Mesendoderm (in vitro differentiated cells): ENCODE measurements at regions not wholly inside any gene's neighbourhood (a gene's known extent, or its start where the extent isn't known, plus 50 kb on each side); places are given as distances from the start of the nearest gene placed in this dataset.
"Not testable (repeated sequence)": the region's sequence is repeated elsewhere in the genome, so short reads cannot be mapped to it uniquely, and the experiment has no call there.

Source experiments
- DNase-seq: peaks from one replicate; pipeline ENCODE4 v3.0.0; 2013
- H2AK5ac ChIP-seq: 2 replicates; pipeline ENCODE4 v1.6.1; 2013; ENCODE audit warnings: low read length, inconsistent platforms
- H2BK120ac ChIP-seq: 2 replicates; pipeline ENCODE4 v1.6.1; 2013; ENCODE audit warnings: low read depth, mild to moderate bottlenecking, low read length, moderate library complexity, mixed read lengths
- H2BK15ac ChIP-seq: replicated peaks from 2 replicates; pipeline ENCODE4 v1.6.1; 2013; ENCODE audit warnings: low read depth, mild to moderate bottlenecking, moderate library complexity
- H2BK5ac ChIP-seq: 2 replicates; pipeline ENCODE4 v1.6.1; 2013; ENCODE audit warnings: low read length, inconsistent platforms
- H3K18ac ChIP-seq: 2 replicates; pipeline ENCODE4 v1.6.1; 2013; ENCODE audit warnings: mild to moderate bottlenecking, low read length, mixed read lengths
- H3K23ac ChIP-seq: one replicate; pipeline ENCODE4 v1.6.1; 2013; ENCODE audit warnings: low read length
- H3K27ac ChIP-seq: 2 replicates; pipeline ENCODE4 v1.5.1; 2013; ENCODE audit warnings: low read depth, mild to moderate bottlenecking, inconsistent platforms, low read length, moderate library complexity
- H3K27me3 ChIP-seq: 2 replicates; pipeline ENCODE4 v1.6.1; 2013; ENCODE audit warnings: low read length, control low read depth, mild to moderate bottlenecking, inconsistent platforms; ENCODE audit not compliant: insufficient read depth, poor library complexity
- H3K36me3 ChIP-seq: 2 replicates; pipeline ENCODE4 v1.6.1; 2013; ENCODE audit warnings: low read length, inconsistent platforms; ENCODE audit not compliant: control insufficient read depth, insufficient read depth
- H3K4ac ChIP-seq: one replicate; pipeline ENCODE4 v1.6.1; 2013; ENCODE audit warnings: low read depth, mild to moderate bottlenecking, low read length, moderate library complexity
- H3K4me1 ChIP-seq: 2 replicates; pipeline ENCODE4 v1.6.1; 2013; ENCODE audit warnings: low read depth, low read length, inconsistent platforms; ENCODE audit not compliant: control insufficient read depth
- H3K4me2 ChIP-seq: 2 replicates; pipeline ENCODE4 v1.6.1; 2013; ENCODE audit warnings: low read length
- H3K4me3 ChIP-seq: 2 replicates; pipeline ENCODE4 v1.5.1; 2013; ENCODE audit warnings: mild to moderate bottlenecking, low read length
- H3K56ac ChIP-seq: one replicate; pipeline ENCODE4 v1.6.1; 2013; ENCODE audit warnings: low read length
- H3K79me1 ChIP-seq: 2 replicates; pipeline ENCODE4 v1.6.1; 2013; ENCODE audit warnings: low read length, inconsistent platforms
- H3K79me2 ChIP-seq: 2 replicates; pipeline ENCODE4 v1.6.1; 2013; ENCODE audit warnings: mild to moderate bottlenecking, low read length; ENCODE audit not compliant: control insufficient read depth, insufficient read depth
- H3K9ac ChIP-seq: 2 replicates; pipeline ENCODE4 v1.6.1; 2013; ENCODE audit warnings: low read length, inconsistent platforms
- H4K5ac ChIP-seq: one replicate; pipeline ENCODE4 v1.6.1; 2013; ENCODE audit warnings: low read length
- H4K8ac ChIP-seq: one replicate; pipeline ENCODE4 v1.6.1; 2013; ENCODE audit warnings: low read depth, mild to moderate bottlenecking, control low read depth, low read length, moderate library complexity
- WGBS: extraction: QIAGEN DNeasy Blood & Tissue Kit; methylation state at CpG from one replicate; pipeline ENCODE4 v1.1.7; 2013; ENCODE audit warnings: low lambda C conversion rate, missing lambda C conversion rate; ENCODE audit not compliant: insufficient coverage; ENCODE audit errors: extremely low coverage; 5-methylcytosine and 5-hydroxymethylcytosine counted together

DNA sequence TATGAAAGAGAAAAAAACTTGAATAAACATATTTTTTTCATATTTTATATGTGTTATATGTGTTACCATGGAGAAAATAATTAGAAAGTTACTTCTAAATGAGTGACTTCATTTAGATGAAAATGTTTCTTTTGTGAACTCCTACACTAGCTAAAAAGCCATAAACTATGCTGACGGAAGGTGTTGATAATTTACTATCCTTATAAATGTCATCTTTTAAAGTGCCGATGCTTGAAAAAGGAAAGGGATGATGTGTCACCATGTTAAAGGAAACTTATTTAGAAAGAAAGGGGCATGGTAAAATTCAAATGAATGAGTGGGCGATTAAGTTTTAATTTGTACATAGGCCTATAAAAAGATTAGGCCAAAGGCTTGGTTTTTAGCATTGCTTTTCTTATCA is 133.8 kb downstream of the SPRY1 start:
- H3K79me1 ChIP-seq: no peaks in the 10 kb centered on the region
- no peak overlapping the region for H3K27ac ChIP-seq
- no peak overlapping the region for H2BK120ac ChIP-seq
- no peak overlapping the region for H2BK15ac ChIP-seq
- H3K36me3 ChIP-seq: no peaks in the 10 kb centered on the region
- no peak overlapping the region for H2AK5ac ChIP-seq
- no peak for DNase-seq
- no peak overlapping the region for H3K56ac ChIP-seq
- no peaks in the 10 kb centered on the region for H3K4me1 ChIP-seq
- no peak overlapping the region for H3K4ac ChIP-seq
- H3K18ac ChIP-seq: no peak overlapping the region
- no peak overlapping the region for H3K4me2 ChIP-seq
- no peaks in the 10 kb centered on the region for H3K27me3 ChIP-seq
- H3K79me2 ChIP-seq: no peaks in the 10 kb centered on the region
- no peak overlapping the region for H3K23ac ChIP-seq
- no peak overlapping the region for H3K9ac ChIP-seq
- no peak overlapping the region for H3K4me3 ChIP-seq
- no peak overlapping the region for H2BK5ac ChIP-seq
- H4K8ac ChIP-seq: no peak overlapping the region
- no peak overlapping the region for H4K5ac ChIP-seq
- 100% methylated on average over 1 of the region's 3 CpGs for WGBS

DNA sequence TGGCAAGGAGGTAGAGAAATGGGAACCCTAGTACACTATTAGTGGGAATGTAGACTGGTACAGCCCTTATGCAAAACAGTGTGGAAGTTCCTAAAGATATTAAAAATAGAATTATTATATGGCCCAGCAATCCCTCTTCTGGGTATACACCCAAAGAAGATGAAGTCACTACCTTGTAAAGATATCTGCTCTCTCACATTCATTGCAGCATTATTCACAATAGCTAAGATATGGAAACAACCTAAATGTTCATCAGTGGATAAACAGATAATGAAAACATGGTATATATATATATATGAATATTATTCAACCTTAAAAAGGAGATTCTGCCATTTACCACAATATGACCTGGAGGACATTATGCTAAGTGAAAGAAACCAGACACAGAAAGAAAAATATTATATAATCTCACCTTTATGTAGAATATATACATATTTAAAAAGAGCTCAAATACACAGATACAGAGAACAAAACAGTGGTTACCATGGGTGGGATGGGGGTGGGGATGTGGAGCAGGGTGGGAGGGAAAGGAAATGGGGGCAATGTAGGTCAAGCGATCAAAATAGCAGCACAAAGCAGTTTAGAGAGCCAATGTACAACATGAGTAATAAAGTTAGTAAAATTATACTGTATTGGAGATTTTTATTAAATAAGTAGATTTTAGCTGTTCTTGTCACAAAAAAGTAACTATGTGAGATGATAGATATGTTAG is 138.6 kb downstream of the SPRY1 start:
- Histone ChIP-seq H3K27me3 (no peaks in the 10 kb centered on the region), H3K36me3 (no peaks in the 10 kb centered on the region), H4K8ac (no peak overlapping the region), H3K4ac (no peak overlapping the region), H3K18ac (no peak overlapping the region), H3K23ac (no peak overlapping the region), H3K27ac (no peak overlapping the region), H3K9ac (no peak overlapping the region), H3K4me3 (no peak overlapping the region), H3K4me2 (no peak overlapping the region), H4K5ac (no peak overlapping the region), H2BK15ac (no peak overlapping the region), H3K79me1 (no peaks in the 10 kb centered on the region), H2AK5ac (no peak overlapping the region), H2BK120ac (no peak overlapping the region), H3K4me1 (no peaks in the 10 kb centered on the region), H3K79me2 (no peaks in the 10 kb centered on the region), H3K56ac (no peak overlapping the region), H2BK5ac (no peak overlapping the region)
- WGBS: no CpG with 5 or more reads among the region's 1 CpG
- DNase-seq: no peak

DNA sequence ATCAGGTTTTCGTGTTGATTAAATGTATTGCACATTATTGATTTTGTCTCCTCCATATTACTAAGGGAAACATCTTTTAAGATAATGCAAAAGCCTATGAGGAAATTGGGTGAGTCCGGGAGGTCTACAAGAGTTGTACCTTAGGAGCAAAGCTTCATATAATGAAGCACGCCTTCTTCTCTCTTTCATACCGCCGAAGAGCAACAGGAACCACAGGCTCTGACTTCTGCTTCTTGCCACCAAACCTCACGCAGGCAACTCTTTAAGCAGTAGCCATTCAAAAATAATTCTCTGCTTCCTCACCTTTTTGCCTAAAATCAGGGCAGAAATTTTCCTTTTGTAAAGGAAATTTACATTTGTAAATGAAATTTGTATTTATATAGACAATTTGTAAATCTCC is 139.6 kb downstream of the SPRY1 start:
- no peak for DNase-seq
- Histone ChIP-seq H3K4me2 (no peak overlapping the region), H2BK120ac (no peak overlapping the region), H3K79me1 (no peaks in the 10 kb centered on the region), H3K56ac (no peak overlapping the region), H4K8ac (no peak overlapping the region), H3K27me3 (no peaks in the 10 kb centered on the region), H3K23ac (no peak overlapping the region), H3K4me1 (no peaks in the 10 kb centered on the region), H2BK15ac (no peak overlapping the region), H2AK5ac (no peak overlapping the region), H3K79me2 (no peaks in the 10 kb centered on the region), H2BK5ac (no peak overlapping the region), H3K9ac (no peak overlapping the region), H3K27ac (no peak overlapping the region), H4K5ac (no peak overlapping the region), H3K4ac (peak overlapping the region; percentile 36), H3K36me3 (no peaks in the 10 kb centered on the region), H3K18ac (no peak overlapping the region), H3K4me3 (no peak overlapping the region)
- no CpG with 5 or more reads among the region's 6 CpGs for WGBS

DNA sequence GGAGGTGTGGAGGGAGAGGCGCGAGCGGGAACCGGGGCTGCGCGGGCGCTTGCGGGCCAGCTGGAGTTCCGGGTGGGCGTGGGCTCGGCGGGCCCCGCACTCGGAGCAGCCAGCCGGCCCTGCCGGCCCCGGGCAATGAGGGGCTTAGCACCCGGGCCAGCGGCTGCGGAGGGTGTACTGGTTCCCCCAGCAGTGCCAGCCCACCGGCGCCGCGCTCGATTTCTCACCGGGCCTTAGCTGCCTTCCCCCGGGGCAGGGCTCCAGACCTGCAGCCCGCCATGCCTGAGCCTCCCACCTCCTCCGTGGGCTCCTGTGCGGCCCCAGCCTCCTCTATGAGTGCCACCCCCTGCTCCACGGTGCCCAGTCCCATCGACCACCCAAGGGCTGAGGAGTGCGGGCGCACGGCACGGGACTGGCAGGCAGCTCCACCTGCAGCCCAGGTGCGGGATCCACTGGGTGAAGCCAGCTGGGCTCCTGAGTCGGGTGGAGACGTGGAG is 141.4 kb downstream of the SPRY1 start:
- H4K8ac ChIP-seq, H2BK120ac ChIP-seq, H2BK5ac ChIP-seq, H3K18ac ChIP-seq, H2BK15ac ChIP-seq, H2AK5ac ChIP-seq, H4K5ac ChIP-seq, H3K79me2 ChIP-seq, H3K4me1 ChIP-seq, DNase-seq, H3K56ac ChIP-seq, H3K27me3 ChIP-seq, H3K79me1 ChIP-seq, H3K36me3 ChIP-seq, H3K4ac ChIP-seq, H3K4me2 ChIP-seq, H3K27ac ChIP-seq, H3K23ac ChIP-seq, H3K9ac ChIP-seq, H3K4me3 ChIP-seq: not testable (repeated sequence)
- WGBS: no CpG with 5 or more reads among the region's 39 CpGs

DNA sequence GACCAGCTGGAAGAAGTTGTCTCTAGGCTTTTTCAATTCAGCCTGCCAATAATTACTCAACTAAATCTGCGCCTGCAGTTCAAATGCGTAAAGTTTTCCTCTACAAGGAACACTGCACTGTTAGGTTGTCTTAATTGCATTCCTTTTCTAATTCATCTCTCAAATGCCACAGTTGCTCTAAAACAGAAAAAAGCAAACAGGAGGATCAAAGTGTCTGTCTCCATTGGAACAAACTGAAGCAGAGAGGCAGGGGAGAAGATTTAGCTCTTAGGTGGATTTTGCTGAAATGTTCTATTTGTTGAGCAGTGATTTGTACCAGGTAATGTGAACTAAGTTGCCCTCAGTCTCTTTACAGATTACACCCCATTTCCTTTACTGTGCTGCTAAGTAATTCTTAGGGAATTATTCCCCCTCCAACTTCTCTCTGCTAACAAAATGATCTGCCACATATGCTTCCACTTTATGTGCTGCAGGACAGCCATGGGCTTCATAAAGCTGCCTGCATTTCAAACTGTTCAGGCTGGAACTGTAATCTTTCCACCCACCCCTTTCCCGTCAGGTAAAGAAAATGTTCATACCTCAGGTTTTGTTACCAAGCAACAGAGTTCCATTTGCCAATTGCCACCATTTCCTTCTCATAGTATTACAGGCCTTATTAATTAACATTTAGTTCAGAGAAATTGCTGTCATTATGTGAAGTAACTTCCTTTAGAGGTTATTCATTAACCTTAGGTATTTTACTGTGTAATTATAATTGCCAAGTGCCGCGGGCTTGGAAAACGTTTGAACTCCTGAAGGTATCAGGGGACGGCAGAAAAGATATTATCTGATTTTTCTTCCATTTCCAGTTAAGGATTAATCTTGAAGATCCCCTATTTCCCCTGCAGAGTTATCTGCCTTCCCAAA is 149.3 kb downstream of the SPRY1 start:
- Histone ChIP-seq H4K5ac (no peak overlapping the region), H3K79me2 (no peaks in the 10 kb centered on the region), H3K79me1 (no peaks in the 10 kb centered on the region), H2BK15ac (peak overlapping the region; percentile 97), H3K23ac (no peak overlapping the region), H3K4me2 (no peak overlapping the region), H3K27ac (no peak overlapping the region), H3K36me3 (no peaks in the 10 kb centered on the region), H3K4me3 (no peak overlapping the region), H3K4ac (no peak overlapping the region), H2BK5ac (no peak overlapping the region), H3K56ac (peak overlapping the region; percentile 83), H3K18ac (peak overlapping the region; percentile 71), H4K8ac (no peak overlapping the region), H3K9ac (peak overlapping the region; percentile 5), H2AK5ac (no peak overlapping the region), H3K4me1 (peaks cover 15% of the 10 kb centered on the region), H3K27me3 (no peaks in the 10 kb centered on the region), H2BK120ac (no peak overlapping the region)
- no CpG with 5 or more reads among the region's 7 CpGs for WGBS
- DNase-seq: peak; percentile 10
